ENCODE measurements at regions not wholly inside any gene's neighbourhood (a gene's known extent, or its start where the extent isn't known, plus 50 kb on each side); places are given as distances from the start of the nearest gene placed in this dataset.

DNA sequence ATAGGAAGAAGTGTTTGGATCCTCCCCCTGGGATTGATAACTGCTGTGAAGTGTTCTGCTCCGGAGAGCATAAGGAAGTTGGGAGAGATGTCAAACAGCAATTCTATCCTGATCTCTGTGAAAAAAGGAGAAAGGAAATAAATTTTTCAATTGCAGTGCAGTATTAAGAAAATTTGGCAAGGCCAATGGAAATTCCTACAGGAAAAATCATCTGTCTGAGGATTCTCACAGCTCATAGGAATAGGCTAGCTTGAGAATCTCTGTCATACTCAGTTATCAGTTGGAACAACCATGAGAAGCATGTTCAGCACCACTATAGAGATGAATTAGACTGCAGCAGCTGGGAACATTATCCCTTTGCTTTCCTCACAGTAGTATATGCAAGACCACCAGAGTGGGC lies 1238.9 kb upstream of the MIR17HG start:
- Histone ChIP-seq H3K27ac (no peak overlapping the region), H3K27me3 (ENCODE audit: low read depth) (no peaks in the 10 kb centered on the region), H3K4me3 (no peak overlapping the region), H3K9me3 (no peaks in the 10 kb centered on the region), H3K36me3 (no peaks in the 10 kb centered on the region), H3K4me1 (no peaks in the 10 kb centered on the region)
- ATAC-seq (no peak), DNase-seq (no peak)
- TF ChIP-seq, protein P1, sequence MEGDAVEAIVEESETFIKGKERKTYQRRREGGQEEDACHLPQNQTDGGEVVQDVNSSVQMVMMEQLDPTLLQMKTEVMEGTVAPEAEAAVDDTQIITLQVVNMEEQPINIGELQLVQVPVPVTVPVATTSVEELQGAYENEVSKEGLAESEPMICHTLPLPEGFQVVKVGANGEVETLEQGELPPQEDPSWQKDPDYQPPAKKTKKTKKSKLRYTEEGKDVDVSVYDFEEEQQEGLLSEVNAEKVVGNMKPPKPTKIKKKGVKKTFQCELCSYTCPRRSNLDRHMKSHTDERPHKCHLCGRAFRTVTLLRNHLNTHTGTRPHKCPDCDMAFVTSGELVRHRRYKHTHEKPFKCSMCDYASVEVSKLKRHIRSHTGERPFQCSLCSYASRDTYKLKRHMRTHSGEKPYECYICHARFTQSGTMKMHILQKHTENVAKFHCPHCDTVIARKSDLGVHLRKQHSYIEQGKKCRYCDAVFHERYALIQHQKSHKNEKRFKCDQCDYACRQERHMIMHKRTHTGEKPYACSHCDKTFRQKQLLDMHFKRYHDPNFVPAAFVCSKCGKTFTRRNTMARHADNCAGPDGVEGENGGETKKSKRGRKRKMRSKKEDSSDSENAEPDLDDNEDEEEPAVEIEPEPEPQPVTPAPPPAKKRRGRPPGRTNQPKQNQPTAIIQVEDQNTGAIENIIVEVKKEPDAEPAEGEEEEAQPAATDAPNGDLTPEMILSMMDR (IDR thresholded peaks at IDR 0.05) = no peak
- intact Hi-C loops (cut with DNase I) = no loop called here

DNA sequence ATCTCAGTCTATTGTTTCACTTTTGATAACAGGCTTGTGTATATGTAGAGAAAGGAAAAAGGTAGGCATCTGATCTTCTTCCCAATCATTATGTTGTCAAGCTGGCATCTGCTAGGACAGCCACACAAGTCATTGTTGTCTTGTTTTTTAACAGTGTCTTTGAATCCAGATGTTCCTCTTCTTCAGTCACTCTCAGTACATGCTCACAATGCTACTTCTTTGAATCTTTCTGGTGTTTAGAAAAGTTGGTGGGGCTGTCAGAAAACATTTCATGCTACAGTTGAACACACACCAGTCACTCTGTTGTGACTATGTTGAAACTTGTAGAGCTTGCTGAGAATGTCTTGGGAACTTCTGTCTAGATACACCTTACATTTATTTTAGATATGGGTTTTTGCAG lies 1231.4 kb upstream of the MIR17HG start:
- no peak overlapping the region for H3K4me3 ChIP-seq
- no peaks in the 10 kb centered on the region for H3K4me1 ChIP-seq
- H3K27ac ChIP-seq = no peak overlapping the region
- TF ChIP-seq, protein P1 (IDR thresholded peaks at IDR 0.05) = no peak
- H3K36me3 ChIP-seq = no peaks in the 10 kb centered on the region
- intact Hi-C loops (cut with DNase I) = no loop called here
- H3K27me3 ChIP-seq (ENCODE audit: low read depth) = no peaks in the 10 kb centered on the region
- DNase-seq = no peak
- no peaks in the 10 kb centered on the region for H3K9me3 ChIP-seq
- no peak for ATAC-seq

DNA sequence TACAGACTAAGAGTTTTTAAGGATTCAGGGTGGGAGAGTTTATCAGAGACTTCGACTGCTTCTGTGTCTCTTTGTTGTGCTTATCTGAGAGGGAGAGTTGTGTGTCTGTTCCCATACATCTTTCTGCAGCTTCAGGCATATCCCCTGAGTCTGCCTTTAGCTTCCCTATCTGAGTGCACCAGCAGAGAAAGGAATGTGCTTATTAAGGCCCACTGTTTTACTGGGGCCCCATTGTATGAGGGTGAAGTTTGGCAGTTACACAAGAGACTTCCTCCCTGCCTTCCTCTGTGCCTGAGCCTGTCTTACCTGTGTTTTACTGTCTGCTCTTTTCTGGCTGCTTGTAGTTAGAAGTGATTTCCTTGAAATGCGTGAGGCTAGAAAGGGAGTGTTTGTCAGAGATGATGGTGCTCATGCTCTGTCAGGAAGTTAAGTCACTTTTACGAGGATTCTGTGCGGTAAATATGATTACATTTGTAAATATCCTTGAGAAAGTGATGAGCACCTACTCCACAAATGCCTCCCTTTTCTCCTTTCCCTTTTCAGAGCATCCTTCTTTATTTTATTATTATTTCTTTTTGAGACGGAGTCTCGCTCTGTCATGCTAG lies 1228.9 kb upstream of the MIR17HG start:
- intact Hi-C loops (cut with DNase I) = no loop called here
- Histone ChIP-seq H3K36me3 (no peaks in the 10 kb centered on the region), H3K27ac (no peak overlapping the region), H3K4me1 (no peaks in the 10 kb centered on the region), H3K27me3 (ENCODE audit: low read depth) (no peaks in the 10 kb centered on the region), H3K4me3 (no peak overlapping the region), H3K9me3 (no peaks in the 10 kb centered on the region)
- TF ChIP-seq, protein P1 (IDR thresholded peaks at IDR 0.05) = no peak
- no peak for DNase-seq
- ATAC-seq = no peak

DNA sequence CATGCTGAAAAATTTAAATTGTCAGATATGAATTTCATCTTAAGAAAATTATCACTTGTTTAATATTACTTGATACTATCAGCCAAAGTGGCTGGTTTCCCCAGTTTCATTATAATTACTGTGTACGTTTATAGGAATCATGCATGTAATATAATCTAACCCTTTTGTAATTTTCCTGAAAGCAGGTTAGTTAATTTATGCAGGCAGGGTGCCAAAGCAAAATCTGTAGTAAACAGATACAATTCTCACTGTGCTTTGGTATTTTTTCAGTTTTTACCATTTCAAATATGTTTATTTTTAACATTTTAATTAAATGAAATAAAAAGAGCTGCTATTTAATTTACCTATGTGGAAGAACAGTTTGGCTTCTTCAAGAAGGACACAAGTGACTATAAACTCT lies 1227.5 kb upstream of the MIR17HG start:
- Histone ChIP-seq H3K27me3 (ENCODE audit: low read depth) (no peaks in the 10 kb centered on the region), H3K4me1 (no peaks in the 10 kb centered on the region), H3K27ac (no peak overlapping the region), H3K4me3 (no peak overlapping the region), H3K9me3 (no peaks in the 10 kb centered on the region), H3K36me3 (no peaks in the 10 kb centered on the region)
- DNase-seq (no peak), ATAC-seq (no peak)
- TF ChIP-seq, protein P1 (IDR thresholded peaks at IDR 0.05) = no peak
- intact Hi-C loops (cut with DNase I) = no loop called here

DNA sequence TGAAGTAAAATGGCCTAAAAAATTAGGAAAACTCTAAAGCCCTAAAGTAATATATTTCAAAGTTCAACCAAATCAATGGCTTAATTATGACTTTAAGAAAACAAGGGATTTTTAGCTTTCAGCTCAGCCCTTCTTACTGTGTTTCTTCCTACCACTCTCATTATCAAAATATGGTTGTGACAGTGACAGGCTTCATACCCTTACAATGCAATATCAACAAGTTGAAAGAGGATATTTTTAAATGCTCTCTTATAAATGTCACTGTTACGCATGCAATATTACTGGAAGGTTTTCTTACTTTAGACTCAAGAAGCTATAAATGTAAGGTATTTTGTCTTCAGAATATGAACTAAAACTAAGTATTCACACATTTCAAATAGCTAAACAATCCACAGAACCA lies 1225.7 kb upstream of the MIR17HG start:
- Histone ChIP-seq H3K4me3 (no peak overlapping the region), H3K27me3 (ENCODE audit: low read depth) (no peaks in the 10 kb centered on the region), H3K9me3 (no peaks in the 10 kb centered on the region), H3K4me1 (no peaks in the 10 kb centered on the region), H3K36me3 (no peaks in the 10 kb centered on the region), H3K27ac (no peak overlapping the region)
- TF ChIP-seq, protein P1 (IDR thresholded peaks at IDR 0.05) = no peak
- intact Hi-C loops (cut with DNase I) = no loop called here
- no peak for DNase-seq
- ATAC-seq = no peak

DNA sequence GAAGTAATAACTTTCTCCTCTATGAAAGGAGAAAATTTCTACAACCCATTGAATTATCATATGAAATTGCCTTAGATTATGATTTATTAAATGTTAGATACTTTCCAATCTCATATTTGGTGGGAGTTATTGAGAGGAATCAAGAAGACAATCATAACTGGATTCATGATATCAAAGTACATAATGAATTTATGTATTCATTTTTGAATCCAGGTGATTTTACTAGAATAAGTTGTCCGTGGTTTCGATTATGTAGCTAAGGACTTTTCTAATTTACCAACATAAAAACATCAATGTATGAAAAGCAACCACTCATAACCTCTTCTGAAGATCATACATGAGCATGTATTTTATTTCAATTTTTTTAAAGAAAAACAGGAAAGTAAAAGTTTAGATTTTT lies 1225.0 kb upstream of the MIR17HG start:
- TF ChIP-seq, protein P1 (IDR thresholded peaks at IDR 0.05) = no peak
- Histone ChIP-seq H3K9me3 (no peaks in the 10 kb centered on the region), H3K4me3 (no peak overlapping the region), H3K27ac (no peak overlapping the region), H3K36me3 (no peaks in the 10 kb centered on the region), H3K4me1 (no peaks in the 10 kb centered on the region), H3K27me3 (ENCODE audit: low read depth) (no peaks in the 10 kb centered on the region)
- DNase-seq (no peak), ATAC-seq (no peak)
- intact Hi-C loops (cut with DNase I) = no loop called here

Measured in lower lobe of right lung (tissue), 2 donors.